HG02759 (cell line): ENCODE measurements at regions not wholly inside any gene's neighbourhood (a gene's known extent, or its start where the extent isn't known, plus 50 kb on each side); places are given as distances from the start of the nearest gene placed in this dataset.

Source experiments
- ATAC-seq: cut with Tn5 transposase; IDR thresholded peaks from one replicate; pipeline ENCODE4 v1.9.1; 2021; ENCODE audit warnings: mild to moderate bottlenecking, moderate library complexity; ENCODE audit not compliant: unreplicated experiment

- ATAC-seq = no peak
Measured at GRCh38 chr10:113434950-113435349, 117.9 kb upstream of the HABP2 start.

- ATAC-seq = no peak
Measured at GRCh38 chr10:113435881-113436280, 117.0 kb upstream of the HABP2 start.

GRCh38 chr10:113436851-113437250 is 116.0 kb upstream of the HABP2 start:
- ATAC-seq = no peak

GRCh38 chr10:113438652-113439051 is 114.2 kb upstream of the HABP2 start:
- no peak for ATAC-seq

- ATAC-seq = no peak
Measured at GRCh38 chr10:113441220-113441619, 111.6 kb upstream of the HABP2 start.

GRCh38 chr10:113441686-113442270 is 111.1 kb upstream of the HABP2 start:
- no peak for ATAC-seq

- no peak for ATAC-seq
Measured at GRCh38 chr10:113442336-113442735, 110.5 kb upstream of the HABP2 start.

GRCh38 chr10:113443141-113443925 is 109.5 kb upstream of the HABP2 start:
- ATAC-seq = no peak

- no peak for ATAC-seq
Measured at GRCh38 chr10:113444766-113445365, 108.0 kb upstream of the HABP2 start.

- no peak for ATAC-seq
Measured at GRCh38 chr10:113445736-113446135, 107.1 kb upstream of the HABP2 start.

GRCh38 chr10:113446739-113447138 is 106.1 kb upstream of the HABP2 start:
- ATAC-seq = no peak

GRCh38 chr10:113447278-113447677 is 105.6 kb upstream of the HABP2 start:
- no peak for ATAC-seq

- no peak for ATAC-seq
Measured at GRCh38 chr10:113449006-113449695, 103.7 kb upstream of the HABP2 start.

- ATAC-seq = no peak
Measured at GRCh38 chr10:113450046-113450804, 102.6 kb upstream of the HABP2 start.

- no peak for ATAC-seq
Measured at GRCh38 chr10:113450906-113451305, 101.9 kb upstream of the HABP2 start.

- no peak for ATAC-seq
Measured at GRCh38 chr10:113452146-113452845, 100.6 kb upstream of the HABP2 start.

- ATAC-seq = no peak
Measured at GRCh38 chr10:113453351-113453750, 99.5 kb upstream of the HABP2 start.

GRCh38 chr10:113454341-113455061 is 98.4 kb upstream of the HABP2 start:
- no peak for ATAC-seq

- no peak for ATAC-seq
Measured at GRCh38 chr10:113455947-113456346, 96.9 kb upstream of the HABP2 start.

GRCh38 chr10:113456741-113457140 is 96.1 kb upstream of the HABP2 start:
- no peak for ATAC-seq
